ENCODE measurements at regions not wholly inside any gene's neighbourhood (a gene's known extent, or its start where the extent isn't known, plus 50 kb on each side); places are given as distances from the start of the nearest gene placed in this dataset.

DNA sequence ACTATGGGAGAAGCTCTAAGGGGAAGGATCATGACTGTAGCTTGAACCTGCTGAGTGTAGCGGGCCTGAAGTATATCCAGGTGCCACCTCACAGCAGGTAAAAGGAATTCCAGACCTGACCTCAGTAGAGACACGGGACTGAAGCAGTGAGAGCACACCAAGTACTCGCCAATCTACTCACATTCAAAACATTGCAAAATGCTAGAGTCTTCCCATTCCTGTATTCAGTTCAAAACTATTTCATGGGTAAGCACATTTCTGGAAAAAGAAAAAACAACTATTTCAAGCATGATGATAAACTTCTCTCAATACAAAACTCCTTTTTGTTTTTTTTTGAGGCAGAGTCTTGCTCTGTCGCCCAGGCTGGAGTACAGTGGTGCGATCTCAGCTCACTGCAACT is 121.9 kb upstream of the AUTS2 start:
- TF ChIP-seq, protein P1, sequence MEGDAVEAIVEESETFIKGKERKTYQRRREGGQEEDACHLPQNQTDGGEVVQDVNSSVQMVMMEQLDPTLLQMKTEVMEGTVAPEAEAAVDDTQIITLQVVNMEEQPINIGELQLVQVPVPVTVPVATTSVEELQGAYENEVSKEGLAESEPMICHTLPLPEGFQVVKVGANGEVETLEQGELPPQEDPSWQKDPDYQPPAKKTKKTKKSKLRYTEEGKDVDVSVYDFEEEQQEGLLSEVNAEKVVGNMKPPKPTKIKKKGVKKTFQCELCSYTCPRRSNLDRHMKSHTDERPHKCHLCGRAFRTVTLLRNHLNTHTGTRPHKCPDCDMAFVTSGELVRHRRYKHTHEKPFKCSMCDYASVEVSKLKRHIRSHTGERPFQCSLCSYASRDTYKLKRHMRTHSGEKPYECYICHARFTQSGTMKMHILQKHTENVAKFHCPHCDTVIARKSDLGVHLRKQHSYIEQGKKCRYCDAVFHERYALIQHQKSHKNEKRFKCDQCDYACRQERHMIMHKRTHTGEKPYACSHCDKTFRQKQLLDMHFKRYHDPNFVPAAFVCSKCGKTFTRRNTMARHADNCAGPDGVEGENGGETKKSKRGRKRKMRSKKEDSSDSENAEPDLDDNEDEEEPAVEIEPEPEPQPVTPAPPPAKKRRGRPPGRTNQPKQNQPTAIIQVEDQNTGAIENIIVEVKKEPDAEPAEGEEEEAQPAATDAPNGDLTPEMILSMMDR (IDR thresholded peaks at IDR 0.05; ENCODE audit: low read depth, low read length) = no peak
- no peak for DNase-seq (ENCODE audit: extremely low read depth, low read depth)

DNA sequence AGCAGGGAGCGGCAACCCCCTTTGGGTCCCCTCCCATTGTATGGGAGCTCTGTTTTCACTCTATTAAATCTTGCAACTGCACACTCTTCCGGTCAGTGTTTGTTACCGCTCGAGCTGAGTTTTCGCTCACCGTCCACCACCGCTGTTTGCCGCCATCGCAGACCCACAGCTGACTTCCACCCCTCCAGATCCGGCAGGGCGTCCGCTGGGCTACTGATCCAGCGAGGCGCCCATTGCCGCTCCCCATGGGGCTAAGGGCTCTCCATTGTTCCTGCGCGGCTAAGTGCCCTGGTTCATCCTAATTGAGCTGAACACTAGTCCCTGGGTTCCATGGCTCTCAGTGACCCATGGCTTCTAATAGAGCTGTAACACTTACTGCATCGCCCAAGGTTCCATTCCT is 115.6 kb upstream of the AUTS2 start:
- DNase-seq (ENCODE audit: extremely low read depth, low read depth) = no peak
- TF ChIP-seq, protein P1 (IDR thresholded peaks at IDR 0.05; ENCODE audit: low read depth, low read length) = no peak

DNA sequence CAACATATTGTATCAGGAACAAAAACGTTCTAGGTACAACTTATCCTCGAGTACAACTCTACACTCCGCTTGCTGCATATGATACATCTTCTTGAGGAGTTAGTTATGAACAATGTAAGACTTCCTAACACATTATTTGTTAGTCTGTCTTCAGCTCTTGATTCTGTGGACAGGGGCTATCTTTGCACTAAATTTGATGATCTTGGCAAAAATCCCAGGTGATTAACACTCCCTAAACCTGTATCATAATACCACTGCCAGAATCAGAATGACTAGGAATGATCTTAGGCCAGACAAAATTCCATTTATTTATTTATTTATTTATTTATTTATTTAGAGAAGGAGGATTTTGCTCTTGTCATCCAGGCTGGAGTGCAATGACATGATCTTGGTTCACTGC is 108.7 kb upstream of the AUTS2 start:
- TF ChIP-seq, protein P1 (IDR thresholded peaks at IDR 0.05; ENCODE audit: low read depth, low read length) = no peak
- DNase-seq (ENCODE audit: extremely low read depth, low read depth) = no peak

DNA sequence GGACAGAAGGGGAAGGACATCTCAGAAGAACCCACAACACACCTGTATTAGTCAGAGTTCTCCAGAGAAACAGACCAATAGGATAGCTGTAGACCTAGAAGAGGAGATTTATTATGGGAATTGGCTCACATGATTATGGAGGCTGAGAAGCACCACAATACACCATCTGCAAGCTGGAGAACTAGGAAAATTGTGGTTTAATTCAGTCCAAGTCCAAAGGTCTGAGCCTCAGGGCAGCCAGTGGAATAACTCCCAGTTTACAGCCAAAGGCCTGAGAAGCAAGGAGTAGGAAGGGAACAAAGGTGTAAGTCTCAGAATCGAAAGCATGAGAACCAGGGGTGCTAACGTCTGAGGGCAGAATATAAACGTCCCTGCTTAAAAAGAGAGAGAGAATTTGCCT is 99.6 kb upstream of the AUTS2 start:
- TF ChIP-seq, protein P1 (IDR thresholded peaks at IDR 0.05; ENCODE audit: low read depth, low read length) = no peak
- DNase-seq (ENCODE audit: extremely low read depth, low read depth) = no peak

DNA sequence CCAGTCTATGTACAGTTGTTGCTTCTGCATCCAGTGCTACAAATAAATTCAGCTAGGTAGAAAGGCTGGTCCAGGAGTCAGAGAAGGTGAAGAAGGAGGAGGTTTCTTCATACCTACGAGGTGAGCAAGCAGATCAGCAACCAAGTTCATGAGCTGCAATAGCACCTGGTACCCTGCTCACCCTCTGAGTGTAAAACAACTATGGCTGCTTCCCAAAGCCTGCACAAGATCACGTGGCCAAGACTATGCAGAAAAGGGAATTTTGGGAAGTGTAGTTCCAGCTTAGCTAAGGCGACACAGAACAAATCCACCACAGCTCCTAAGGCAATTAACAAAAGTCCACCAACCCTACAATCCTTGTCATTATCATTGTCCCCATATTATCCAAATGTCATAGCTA is 95.9 kb upstream of the AUTS2 start:
- DNase-seq (ENCODE audit: extremely low read depth, low read depth) = no peak
- TF ChIP-seq, protein P1 (IDR thresholded peaks at IDR 0.05; ENCODE audit: low read depth, low read length) = no peak

DNA sequence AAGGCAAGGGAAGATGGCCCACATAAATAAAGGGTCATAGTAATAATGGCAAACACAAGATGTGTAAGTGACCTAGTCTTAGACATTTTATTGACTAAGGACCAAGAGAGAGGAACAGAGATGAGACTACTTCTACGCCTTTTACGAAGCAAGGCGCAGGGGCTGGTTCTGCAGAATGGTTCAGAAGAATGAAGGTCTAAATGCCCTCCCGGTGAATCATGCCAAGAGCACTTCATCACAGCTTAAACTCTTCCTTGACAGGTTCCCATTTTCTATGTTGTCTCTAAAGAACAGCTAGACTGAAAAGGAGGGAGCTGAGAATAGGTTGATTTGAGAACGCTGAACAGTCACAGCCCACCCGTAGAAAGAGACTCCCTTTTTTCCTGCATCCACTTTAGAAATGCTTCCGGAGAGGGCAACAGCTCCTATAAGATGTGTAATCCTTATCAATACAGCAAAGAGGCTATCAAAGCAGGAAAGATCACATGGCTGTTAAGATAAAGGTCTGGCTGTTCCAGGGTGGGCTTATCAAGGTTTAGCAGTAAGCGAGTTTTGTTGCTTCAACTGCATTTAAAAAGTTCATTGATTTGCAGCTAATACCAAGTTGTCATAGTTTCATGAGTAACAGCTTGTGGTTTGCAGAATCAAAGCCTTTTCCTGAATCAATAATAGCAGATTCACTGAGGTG is 93.4 kb upstream of the AUTS2 start:
- TF ChIP-seq, protein P1 (IDR thresholded peaks at IDR 0.05; ENCODE audit: low read depth, low read length) = no peak
- DNase-seq (ENCODE audit: extremely low read depth, low read depth) = no peak

DNA sequence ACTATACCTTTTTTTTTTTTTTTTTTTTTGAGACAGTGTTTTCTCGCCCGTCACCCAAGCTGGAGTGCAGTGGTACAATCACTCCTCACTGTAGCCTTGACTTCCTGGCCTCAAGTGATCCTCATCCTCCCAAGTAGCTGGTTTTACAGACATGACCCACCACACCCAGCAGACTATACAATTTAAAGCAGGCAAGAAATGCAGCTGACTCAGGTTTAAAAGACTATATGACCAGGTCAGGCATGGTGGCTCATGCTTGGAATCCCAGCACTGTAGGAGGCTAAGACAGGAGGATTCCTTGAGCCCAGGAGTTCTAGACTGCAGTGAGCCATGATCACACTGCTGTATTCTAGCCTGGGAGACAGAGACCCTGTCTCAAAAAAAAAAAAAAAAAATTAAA is 89.5 kb upstream of the AUTS2 start:
- no peak for DNase-seq (ENCODE audit: extremely low read depth, low read depth)
- TF ChIP-seq, protein P1 (IDR thresholded peaks at IDR 0.05; ENCODE audit: low read depth, low read length) = no peak

Data from AG09319 (cell line).